H1 (cell line): ENCODE measurements at regions not wholly inside any gene's neighbourhood (a gene's known extent, or its start where the extent isn't known, plus 50 kb on each side); places are given as distances from the start of the nearest gene placed in this dataset.

Experiments used
- CTCF ChIA-PET: fragments of 300-600 bp; sonication (Branson Sonifier 250); formaldehyde crosslinking; loops from one replicate; lab custom pipeline; 2021; ENCODE audit not compliant: partially characterized antibody; lab: Charles Lee
- POLR2A ChIA-PET: fragments of 300-600 bp; sonication (Branson Sonifier 250); formaldehyde crosslinking; loops from one replicate; lab custom pipeline; 2021; ENCODE audit warnings: inconsistent platforms; ENCODE audit not compliant: partially characterized antibody; lab: Charles Lee
- DNase-seq, 2 experiments: peaks; one replicate each; pipeline versions ENCODE4 v3.0.0 to v3.0.0-alpha.2; 2010 to 2022; ENCODE audit warnings: low spot score in 2 of 2, low read depth in 1 of 2, mixed read lengths in 1 of 2
- FAIRE-seq: peaks from 2 replicates; lab custom pipeline; 2011; peaks lifted over from hg19 to GRCh38; lab: Jason Lieb, UNC
- H2AFZ ChIP-seq: 2 replicates; pipeline ENCODE4 v1.8.1; 2012; ENCODE audit warnings: low read length, inconsistent platforms
- H2AK5ac ChIP-seq: 2 replicates; pipeline ENCODE4 v1.6.1; 2013; ENCODE audit warnings: low read depth, low read length
- H2BK120ac ChIP-seq: replicated peaks from 2 replicates; pipeline ENCODE3; 2013; ENCODE audit warnings: low read depth, low read length, inconsistent platforms
- H2BK12ac ChIP-seq: 2 replicates; pipeline ENCODE4 v1.6.1; 2013; ENCODE audit warnings: low read depth, low read length
- H2BK15ac ChIP-seq: 2 replicates; pipeline ENCODE4 v1.6.1; 2013; ENCODE audit warnings: low read length
- H2BK20ac ChIP-seq: 2 replicates; pipeline ENCODE4 v1.6.1; 2013; ENCODE audit warnings: low read length
- H2BK5ac ChIP-seq: 2 replicates; pipeline ENCODE4 v1.6.1; 2013; ENCODE audit warnings: low read depth, low read length
- H3K14ac ChIP-seq: 2 replicates; pipeline ENCODE4 v1.6.1; 2013; ENCODE audit warnings: inconsistent platforms; ENCODE audit not compliant: insufficient read length
- H3K18ac ChIP-seq: 2 replicates; pipeline ENCODE4 v1.6.1; 2013; ENCODE audit warnings: low read length; ENCODE audit errors: extremely low read depth
- H3K23ac ChIP-seq: 2 replicates; pipeline ENCODE4 v1.6.1; 2013; ENCODE audit warnings: inconsistent platforms; ENCODE audit not compliant: insufficient read length
- H3K23me2 ChIP-seq: 2 replicates; pipeline ENCODE4 v1.6.1; 2013; ENCODE audit warnings: low read depth, low read length
- H3K27ac ChIP-seq: 2 replicates; pipeline ENCODE4 v1.6.1; 2011; ENCODE audit warnings: low read depth, low read length, inconsistent platforms
- H3K27me3 ChIP-seq, 4 experiments: replicated peaks in 1 of 4; 1 replicate in 1 of 4; 2 replicates in 3 of 4; pipeline versions ENCODE4 v1.6.1 to v1.8.1; 2011 to 2013; ENCODE audit warnings: low read length in 3 of 4, mild to moderate bottlenecking in 3 of 4, inconsistent platforms in 2 of 4, mixed read lengths in 2 of 4, moderate library complexity in 1 of 4; ENCODE audit not compliant: control insufficient read depth in 3 of 4, insufficient read depth in 3 of 4; ENCODE audit errors: extremely low read depth in 1 of 4
- H3K36me3 ChIP-seq, 4 experiments: 2 replicates each; pipeline versions ENCODE4 v1.6.1 to v1.8.1; 2011 to 2013; ENCODE audit warnings: mild to moderate bottlenecking in 4 of 4, low read length in 3 of 4, moderate library complexity in 2 of 4, control low read depth in 1 of 4, inconsistent platforms in 1 of 4; ENCODE audit not compliant: insufficient read depth in 4 of 4, control insufficient read depth in 2 of 4
- H3K4ac ChIP-seq: replicated peaks from 2 replicates; pipeline ENCODE3; 2013; ENCODE audit warnings: low read length, low read depth, mixed read lengths, inconsistent platforms; ENCODE audit not compliant: insufficient read length
- H3K4me1 ChIP-seq, 4 experiments: replicated peaks in 1 of 4; 1 replicate in 1 of 4; 2 replicates in 3 of 4; pipeline versions ENCODE4 v1.6.1 to v1.8.1; 2011 to 2013; ENCODE audit warnings: low read length in 3 of 4, inconsistent platforms in 2 of 4, mixed read lengths in 1 of 4; ENCODE audit not compliant: insufficient read depth in 4 of 4, control insufficient read depth in 3 of 4
- H3K4me2 ChIP-seq, 2 experiments: 2 replicates each; pipeline versions ENCODE4 v1.6.1 to v1.8.1; 2011 to 2013; ENCODE audit warnings: low read depth in 2 of 2, low read length in 2 of 2, control low read depth in 1 of 2, inconsistent platforms in 1 of 2, mild to moderate bottlenecking in 1 of 2; ENCODE audit not compliant: insufficient read depth in 1 of 2
- H3K4me3 ChIP-seq, 4 experiments: fragments of 200-600, 300-600 bp in 1 of 4; sonication (generic), shearing (Covaris generic), sonication (Bioruptor Twin) in 1 of 4; 2 replicates each; pipeline versions ENCODE4 v1.5.1 to v1.8.1; 2011 to 2016; ENCODE audit warnings: low read length in 4 of 4, low read depth in 3 of 4, control low read depth in 2 of 4, inconsistent platforms in 2 of 4, mild to moderate bottlenecking in 2 of 4, mixed read lengths in 1 of 4, moderate library complexity in 1 of 4; ENCODE audit not compliant: insufficient read depth in 2 of 4; ENCODE audit errors: extremely low read depth in 1 of 4
- H3K56ac ChIP-seq: replicated peaks from 2 replicates; pipeline ENCODE3; 2013; ENCODE audit warnings: low read depth, mild to moderate bottlenecking, mixed read lengths, low read length, inconsistent platforms; ENCODE audit not compliant: insufficient read length
- H3K79me1 ChIP-seq: 2 replicates; pipeline ENCODE4 v1.6.1; 2013; ENCODE audit warnings: low read depth, low read length, control low read depth
- H3K79me2 ChIP-seq, 2 experiments: 2 replicates each; pipeline versions ENCODE4 v1.6.1 to v1.8.1; 2012 to 2013; ENCODE audit warnings: low read length in 2 of 2, mild to moderate bottlenecking in 2 of 2, inconsistent platforms in 1 of 2; ENCODE audit not compliant: insufficient read depth in 2 of 2, control insufficient read depth in 1 of 2
- H3K9ac ChIP-seq, 4 experiments: replicated peaks in 1 of 4; 1 replicate in 1 of 4; 2 replicates in 3 of 4; pipeline versions ENCODE4 v1.6.1 to v1.8.1; 2011 to 2013; ENCODE audit warnings: low read depth in 3 of 4, low read length in 3 of 4, control low read depth in 2 of 4, mild to moderate bottlenecking in 2 of 4, moderate library complexity in 2 of 4, inconsistent platforms in 1 of 4; ENCODE audit errors: extremely low read depth in 1 of 4
- H3K9me3 ChIP-seq, 2 experiments: 2 replicates each; pipeline versions ENCODE4 v1.6.1 to v1.8.1; 2012 to 2013; ENCODE audit warnings: mild to moderate bottlenecking in 2 of 2, moderate library complexity in 2 of 2, control low read depth in 1 of 2, inconsistent platforms in 1 of 2, low read depth in 1 of 2, low read length in 1 of 2, mixed read lengths in 1 of 2; ENCODE audit not compliant: insufficient read depth in 2 of 2
- H4K20me1 ChIP-seq, 2 experiments: replicated peaks in 1 of 2; 2 replicates each; pipeline versions ENCODE3 to v1.8.1; 2011 to 2013; ENCODE audit warnings: inconsistent platforms in 2 of 2, low read length in 2 of 2, mild to moderate bottlenecking in 1 of 2; ENCODE audit not compliant: insufficient read depth in 2 of 2, control insufficient read depth in 1 of 2
- H4K5ac ChIP-seq: 2 replicates; pipeline ENCODE4 v1.6.1; 2013; ENCODE audit warnings: low read length, low read depth, mixed read lengths, inconsistent platforms; ENCODE audit not compliant: insufficient read length
- H4K8ac ChIP-seq: 2 replicates; pipeline ENCODE4 v1.8.0; 2013; ENCODE audit warnings: mild to moderate bottlenecking, moderate library complexity, low read length, inconsistent platforms; ENCODE audit not compliant: insufficient read depth; ENCODE audit errors: extremely low read depth
- H4K91ac ChIP-seq: replicated peaks from 2 replicates; pipeline ENCODE3; 2013; ENCODE audit warnings: low read length, mixed read lengths, inconsistent platforms; ENCODE audit not compliant: insufficient read length
- CHD1 ChIP-seq: IDR thresholded peaks from 2 replicates; pipeline ENCODE4 v1.6.1; 2012; ENCODE audit warnings: low read depth, low read length, improper control_type of control experiment
- CREB1 ChIP-seq: IDR thresholded peaks from 2 replicates; pipeline ENCODE4 v1.6.1; 2012; ENCODE audit warnings: inconsistent platforms
- CTBP2 ChIP-seq: IDR thresholded peaks from 2 replicates; pipeline ENCODE4 v1.7.0; 2011; ENCODE audit warnings: borderline replicate concordance, mild to moderate bottlenecking, moderate library complexity, mixed read lengths, low read length; ENCODE audit not compliant: insufficient read depth, insufficient read length
- RAD21 ChIP-seq, 2 experiments: IDR thresholded peaks in 1 of 2; conservative IDR thresholded peaks in 1 of 2; 2 replicates each; pipeline ENCODE4 v1.6.1; 2011; ENCODE audit warnings: low read depth in 2 of 2, low read length in 2 of 2, improper control_type of control experiment in 1 of 2, inconsistent platforms in 1 of 2, mild to moderate bottlenecking in 1 of 2, moderate library complexity in 1 of 2
- SAP30 ChIP-seq: fragments of 300-600 bp; sonication (generic); IDR thresholded peaks from 2 replicates; pipeline ENCODE4 v1.7.1; 2012; ENCODE audit warnings: low read length, moderate library complexity, mild to moderate bottlenecking, inconsistent platforms; ENCODE audit not compliant: insufficient read depth, insufficient replicate concordance
- SP2 ChIP-seq: IDR thresholded peaks from 2 replicates; pipeline ENCODE4 v1.6.1; 2012; ENCODE audit warnings: mild to moderate bottlenecking, low read length, inconsistent platforms
- TCF12 ChIP-seq: IDR thresholded peaks from 2 replicates; pipeline ENCODE4 v1.6.1; 2011; ENCODE audit warnings: low read depth, mild to moderate bottlenecking, low read length
- YY1 ChIP-seq: IDR thresholded peaks from 2 replicates; pipeline ENCODE4 v1.6.1; 2011; ENCODE audit warnings: low read depth, mild to moderate bottlenecking, low read length
- WGBS, 2 experiments: shearing (Covaris generic) in 1 of 2; methylation state at CpG; one replicate each; pipeline versions ENCODE4 v1.1.6 to v1.1.7; 2013 to 2015; ENCODE audit warnings: low lambda C conversion rate in 2 of 2, mixed read lengths in 2 of 2, inconsistent platforms in 1 of 2, low coverage in 1 of 2, missing lambda C conversion rate in 1 of 2; ENCODE audit not compliant: insufficient replicate concordance in 2 of 2, insufficient coverage in 1 of 2, insufficient read length in 1 of 2; ENCODE audit errors: extremely low coverage in 1 of 2, missing lambda C conversion rate in 1 of 2; 5-methylcytosine and 5-hydroxymethylcytosine counted together
- TF ChIP-seq, protein P1 (sequence below), 3 experiments: IDR thresholded peaks; 1 replicate in 2 of 3; 2 replicates in 1 of 3; pipeline versions ENCODE4 v1.5.1 to v1.6.1; 2011; ENCODE audit warnings: low read length in 3 of 3, mild to moderate bottlenecking in 3 of 3, inconsistent platforms in 2 of 3, low read depth in 1 of 3, moderate library complexity in 1 of 3; ENCODE audit not compliant: insufficient read depth in 1 of 3; ENCODE audit errors: control extremely low read depth in 1 of 3
- TF ChIP-seq, protein P2 (sequence below): IDR thresholded peaks from 2 replicates; pipeline ENCODE4 v1.6.1; 2012; ENCODE audit warnings: low read length, inconsistent platforms

DNA sequence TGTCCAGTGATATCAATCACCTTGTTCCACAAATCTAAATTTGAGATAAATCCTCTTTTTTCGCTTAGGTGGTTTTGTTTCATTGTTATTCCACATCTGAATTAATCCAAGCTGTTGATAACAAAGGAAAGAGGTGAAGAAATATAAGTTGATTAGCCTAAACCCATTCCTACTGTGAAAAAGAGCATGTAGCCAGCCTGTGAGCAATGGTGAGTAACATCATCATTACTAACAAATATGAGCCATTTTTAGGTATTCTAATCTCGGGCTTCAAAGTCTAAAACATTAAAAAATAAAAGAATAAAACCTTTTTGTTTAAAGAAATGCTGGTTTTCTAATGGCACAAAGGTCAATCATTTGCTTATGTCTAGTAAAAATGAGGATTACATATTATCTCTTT, 52.1 kb upstream of the P3H2 start:
- no peak overlapping the region for H3K56ac ChIP-seq
- no peak overlapping the region for H3K4me2 ChIP-seq
- H3K36me3 ChIP-seq = no peaks in the 10 kb centered on the region
- H4K20me1 ChIP-seq = no peaks in the 10 kb centered on the region
- no peak overlapping the region for H2BK12ac ChIP-seq
- no peak overlapping the region for H2BK20ac ChIP-seq
- H3K79me2 ChIP-seq = no peaks in the 10 kb centered on the region
- H3K14ac ChIP-seq = no peak overlapping the region
- H3K27ac ChIP-seq = no peak overlapping the region
- H3K23ac ChIP-seq = no peak overlapping the region
- no peak overlapping the region for H3K9ac ChIP-seq
- H2AFZ ChIP-seq = no peak overlapping the region
- no peaks in the 10 kb centered on the region for H3K23me2 ChIP-seq
- no peak overlapping the region for H4K8ac ChIP-seq
- H3K9me3 ChIP-seq = peaks cover 0 to 8% of the 10 kb centered on the region in 2 experiments; a peak in 1 of 4 replicates
- no peaks in the 10 kb centered on the region for H3K79me1 ChIP-seq
- H3K4ac ChIP-seq = no peak overlapping the region
- H3K27me3 ChIP-seq = no peaks in the 10 kb centered on the region
- no peak overlapping the region for H3K18ac ChIP-seq
- H4K91ac ChIP-seq = no peak overlapping the region
- 0 out of 7 replicates have a peak, but pooled peaks cover 0 to 4% (median 0%) of the 10 kb centered on the region in 4 experiments for H3K4me1 ChIP-seq
- H2AK5ac ChIP-seq = no peak overlapping the region
- no peak overlapping the region for H2BK120ac ChIP-seq
- ChIA-PET POLR2A (no interaction called here), CTCF (no interaction called here)
- 90% methylated on average over 2 of the region's 2 CpGs; no CpG with 5 or more reads in 1 of the 2 experiments for WGBS, 2 experiments
- H3K4me3 ChIP-seq = no peak overlapping the region
- no peak overlapping the region for H4K5ac ChIP-seq
- FAIRE-seq (no peak), DNase-seq (no peak)
- H2BK5ac ChIP-seq = no peak overlapping the region
- H2BK15ac ChIP-seq = no peak overlapping the region
- TF ChIP-seq, protein P1, sequence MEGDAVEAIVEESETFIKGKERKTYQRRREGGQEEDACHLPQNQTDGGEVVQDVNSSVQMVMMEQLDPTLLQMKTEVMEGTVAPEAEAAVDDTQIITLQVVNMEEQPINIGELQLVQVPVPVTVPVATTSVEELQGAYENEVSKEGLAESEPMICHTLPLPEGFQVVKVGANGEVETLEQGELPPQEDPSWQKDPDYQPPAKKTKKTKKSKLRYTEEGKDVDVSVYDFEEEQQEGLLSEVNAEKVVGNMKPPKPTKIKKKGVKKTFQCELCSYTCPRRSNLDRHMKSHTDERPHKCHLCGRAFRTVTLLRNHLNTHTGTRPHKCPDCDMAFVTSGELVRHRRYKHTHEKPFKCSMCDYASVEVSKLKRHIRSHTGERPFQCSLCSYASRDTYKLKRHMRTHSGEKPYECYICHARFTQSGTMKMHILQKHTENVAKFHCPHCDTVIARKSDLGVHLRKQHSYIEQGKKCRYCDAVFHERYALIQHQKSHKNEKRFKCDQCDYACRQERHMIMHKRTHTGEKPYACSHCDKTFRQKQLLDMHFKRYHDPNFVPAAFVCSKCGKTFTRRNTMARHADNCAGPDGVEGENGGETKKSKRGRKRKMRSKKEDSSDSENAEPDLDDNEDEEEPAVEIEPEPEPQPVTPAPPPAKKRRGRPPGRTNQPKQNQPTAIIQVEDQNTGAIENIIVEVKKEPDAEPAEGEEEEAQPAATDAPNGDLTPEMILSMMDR (IDR thresholded peaks at IDR 0.05; ENCODE audit: control extremely low read depth in 1 of 3, insufficient read depth in 1 of 3, low read depth in 1 of 3, low read length in 3 of 3) = no peak
- no peak for TF ChIP-seq CREB1
- TF ChIP-seq SP2 = no peak
- TF ChIP-seq SAP30 = no peak
- no peak for TF ChIP-seq RAD21 (IDR thresholded peaks at IDR 0.05 in 1 of 2, conservative IDR thresholded peaks at IDR 0.05 in 1 of 2; ENCODE audit: low read depth in 2 of 2, low read length in 2 of 2)
- TF ChIP-seq, protein P2, sequence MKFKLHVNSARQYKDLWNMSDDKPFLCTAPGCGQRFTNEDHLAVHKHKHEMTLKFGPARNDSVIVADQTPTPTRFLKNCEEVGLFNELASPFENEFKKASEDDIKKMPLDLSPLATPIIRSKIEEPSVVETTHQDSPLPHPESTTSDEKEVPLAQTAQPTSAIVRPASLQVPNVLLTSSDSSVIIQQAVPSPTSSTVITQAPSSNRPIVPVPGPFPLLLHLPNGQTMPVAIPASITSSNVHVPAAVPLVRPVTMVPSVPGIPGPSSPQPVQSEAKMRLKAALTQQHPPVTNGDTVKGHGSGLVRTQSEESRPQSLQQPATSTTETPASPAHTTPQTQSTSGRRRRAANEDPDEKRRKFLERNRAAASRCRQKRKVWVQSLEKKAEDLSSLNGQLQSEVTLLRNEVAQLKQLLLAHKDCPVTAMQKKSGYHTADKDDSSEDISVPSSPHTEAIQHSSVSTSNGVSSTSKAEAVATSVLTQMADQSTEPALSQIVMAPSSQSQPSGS = no peak
- no peak for TF ChIP-seq CTBP2
- TF ChIP-seq YY1 = no peak
- no peak for TF ChIP-seq CHD1
- no peak for TF ChIP-seq TCF12
